Vagina (tissue), 2 donors: ENCODE measurements at regions not wholly inside any gene's neighbourhood (a gene's known extent, or its start where the extent isn't known, plus 50 kb on each side); places are given as distances from the start of the nearest gene placed in this dataset.

ENCODE experiments used
- CTCF ChIP-seq, 3 experiments: fragments of 450-650 bp in 2 of 3; fragments of 200-600 bp in 1 of 3; sonication (generic) in 1 of 3; IDR thresholded peaks; one replicate each; pipeline ENCODE4 v1.5.1; 2017 to 2019; ENCODE audit warnings: antibody characterized with exemption in 3 of 3, mild to moderate bottlenecking in 2 of 3, moderate library complexity in 2 of 3
- POLR2A ChIP-seq, 2 donors: fragments of 450-650 bp; IDR thresholded peaks; one replicate each; pipeline ENCODE4 v1.6.1; 2017; ENCODE audit warnings: antibody characterized with exemption in 2 of 2, mild to moderate bottlenecking in 2 of 2, moderate library complexity in 2 of 2
- POLR2AphosphoS5 ChIP-seq, 2 donors: sonication (generic); formaldehyde crosslinking; IDR thresholded peaks; one replicate each; pipeline ENCODE4 v1.9.0; 2017; ENCODE audit warnings: antibody characterized with exemption in 2 of 2, mild to moderate bottlenecking in 2 of 2, low read depth in 1 of 2; ENCODE audit not compliant: insufficient read depth in 1 of 2

- TF ChIP-seq CTCF (IDR thresholded peaks at IDR 0.05) (no peak), POLR2AphosphoS5 (IDR thresholded peaks at IDR 0.05; ENCODE audit: insufficient read depth in 1 of 2, low read depth in 1 of 2) (no peak), POLR2A (IDR thresholded peaks at IDR 0.05) (no peak)
Measured at GRCh38 chr11:76723548-76723947, 53.0 kb upstream of the LRRC32 start.
